ENCODE measurements at regions not wholly inside any gene's neighbourhood (a gene's known extent, or its start where the extent isn't known, plus 50 kb on each side); places are given as distances from the start of the nearest gene placed in this dataset.

- Histone ChIP-seq H3K36me3 (no peaks in the 10 kb centered on the region), H3K27ac (no peak overlapping the region), H3K4me3 (ENCODE audit: low read depth, low read length) (no peak overlapping the region), H3K9me3 (ENCODE audit: severe bottlenecking) (no peaks in the 10 kb centered on the region), H3K27me3 (ENCODE audit: insufficient read depth, low read depth, severe bottlenecking) (peaks cover 10% of the 10 kb centered on the region)
- DNase-seq = no peak
- TF ChIP-seq CTCF (IDR thresholded peaks at IDR 0.05; ENCODE audit: low read depth, low read length) = peak; percentile 53
Measured at GRCh38 chr14:25150934-25151790, 101.2 kb upstream of the STXBP6 start.

GRCh38 chr14:25150401-25150800 lies 100.5 kb upstream of the STXBP6 start:
- Histone ChIP-seq H3K9me3 (ENCODE audit: severe bottlenecking) (no peaks in the 10 kb centered on the region), H3K27me3 (ENCODE audit: insufficient read depth, low read depth, severe bottlenecking) (peaks cover 10% of the 10 kb centered on the region), H3K36me3 (no peaks in the 10 kb centered on the region), H3K4me3 (ENCODE audit: low read depth, low read length) (no peak overlapping the region), H3K27ac (no peak overlapping the region)
- TF ChIP-seq CTCF (IDR thresholded peaks at IDR 0.05; ENCODE audit: low read depth, low read length) = no peak
- DNase-seq = no peak

- Histone ChIP-seq H3K27me3 (ENCODE audit: insufficient read depth, low read depth, severe bottlenecking) (peaks cover 8% of the 10 kb centered on the region), H3K36me3 (no peaks in the 10 kb centered on the region), H3K9me3 (ENCODE audit: severe bottlenecking) (no peaks in the 10 kb centered on the region), H3K27ac (no peak overlapping the region), H3K4me3 (ENCODE audit: low read depth, low read length) (no peak overlapping the region)
- no peak for DNase-seq
- no peak for TF ChIP-seq CTCF (IDR thresholded peaks at IDR 0.05; ENCODE audit: low read depth, low read length)
Measured at GRCh38 chr14:25140411-25140810, 90.5 kb upstream of the STXBP6 start.

- no peak for TF ChIP-seq CTCF (IDR thresholded peaks at IDR 0.05; ENCODE audit: low read depth, low read length)
- Histone ChIP-seq H3K36me3 (no peaks in the 10 kb centered on the region), H3K9me3 (ENCODE audit: severe bottlenecking) (no peaks in the 10 kb centered on the region), H3K4me3 (ENCODE audit: low read depth, low read length) (no peak overlapping the region), H3K27me3 (ENCODE audit: insufficient read depth, low read depth, severe bottlenecking) (peaks cover 34% of the 10 kb centered on the region), H3K27ac (no peak overlapping the region)
- no peak for DNase-seq
Measured at GRCh38 chr14:25136811-25137210, 86.9 kb upstream of the STXBP6 start.

GRCh38 chr14:25134184-25134583 lies 84.2 kb upstream of the STXBP6 start:
- Histone ChIP-seq H3K36me3 (no peaks in the 10 kb centered on the region), H3K9me3 (ENCODE audit: severe bottlenecking) (no peaks in the 10 kb centered on the region), H3K27ac (no peak overlapping the region), H3K4me3 (ENCODE audit: low read depth, low read length) (no peak overlapping the region), H3K27me3 (ENCODE audit: insufficient read depth, low read depth, severe bottlenecking) (peaks cover 35% of the 10 kb centered on the region)
- TF ChIP-seq CTCF (IDR thresholded peaks at IDR 0.05; ENCODE audit: low read depth, low read length) = no peak
- no peak for DNase-seq

All from WERI-Rb-1 (cell line).